CD4-positive, alpha-beta T cell (primary cell): ENCODE measurements at regions not wholly inside any gene's neighbourhood (a gene's known extent, or its start where the extent isn't known, plus 50 kb on each side); places are given as distances from the start of the nearest gene placed in this dataset.

ENCODE experiments used
- ATAC-seq: fragments of 200-7000 bp; cut with Tn5 transposase; one replicate; pipeline ENCODE4 v1.10.0; 2022; ENCODE audit warnings: mild to moderate bottlenecking; ENCODE audit not compliant: poor library complexity
- CTCF ChIA-PET: fragments of 350-600 bp; sonication (Branson Sonifier 250); formaldehyde crosslinking; loops from one replicate; lab custom pipeline; 2021; ENCODE audit warnings: antibody characterized with exemption, inconsistent platforms; lab: Charles Lee
- POLR2A ChIA-PET: fragments of 350-600 bp; sonication (Branson Sonifier 250); formaldehyde crosslinking; loops from one replicate; lab custom pipeline; 2021; ENCODE audit warnings: antibody characterized with exemption, inconsistent platforms; lab: Charles Lee
- DNase-seq, 14 experiments: peaks; one replicate each; pipeline ENCODE4 v3.0.0-alpha.2; 2013 to 2020; ENCODE audit warnings: mixed read lengths in 2 of 14
- H3K27ac ChIP-seq, 2 donors: one replicate each; pipeline versions ENCODE4 v1.5.1 to v1.7.0; 2013; ENCODE audit warnings: low read length in 2 of 2, low read depth in 1 of 2, mild to moderate bottlenecking in 1 of 2
- H3K27me3 ChIP-seq, 2 experiments: 1 replicate in 1 of 2; 2 replicates in 1 of 2; pipeline versions ENCODE4 v1.6.1 to v1.7.0; 2013; ENCODE audit warnings: low read length in 2 of 2, control low read depth in 1 of 2, mild to moderate bottlenecking in 1 of 2, moderate library complexity in 1 of 2; ENCODE audit not compliant: insufficient read depth in 2 of 2, control insufficient read depth in 1 of 2
- H3K36me3 ChIP-seq: one replicate; pipeline ENCODE4 v1.6.1; 2013; ENCODE audit warnings: low read length, control low read depth; ENCODE audit not compliant: insufficient read depth
- H3K4me1 ChIP-seq: one replicate; pipeline ENCODE4 v1.6.1; 2013; ENCODE audit warnings: low read length, control low read depth; ENCODE audit not compliant: insufficient read depth
- H3K4me3 ChIP-seq: one replicate; pipeline ENCODE4 v1.5.1; 2013; ENCODE audit warnings: mild to moderate bottlenecking, low read length, moderate library complexity
- H3K9me3 ChIP-seq, 2 experiments: 1 replicate in 1 of 2; 2 replicates in 1 of 2; pipeline versions ENCODE4 v1.6.1 to v1.7.0; 2013; ENCODE audit warnings: low read length in 2 of 2, mild to moderate bottlenecking in 2 of 2, control low read depth in 1 of 2, moderate library complexity in 1 of 2; ENCODE audit not compliant: control insufficient read depth in 1 of 2, insufficient read depth in 1 of 2
- H3K27ac Mint-ChIP-seq: one replicate; pipeline ENCODE4 v1.8.0; 2020; ENCODE audit warnings: mixed read lengths
- H3K27me3 Mint-ChIP-seq: one replicate; pipeline ENCODE4 v1.8.0; 2021; ENCODE audit warnings: mixed read lengths
- H3K36me3 Mint-ChIP-seq: one replicate; pipeline ENCODE4 v1.8.0; 2021; ENCODE audit warnings: low read depth, mixed read lengths
- H3K4me1 Mint-ChIP-seq: one replicate; pipeline ENCODE4 v1.8.0; 2021; ENCODE audit warnings: low read depth, mixed read lengths
- H3K4me3 Mint-ChIP-seq: one replicate; pipeline ENCODE4 v1.8.0; 2020; ENCODE audit warnings: mild to moderate bottlenecking, mixed read lengths
- H3K9me3 Mint-ChIP-seq: one replicate; pipeline ENCODE4 v1.8.0; 2020; ENCODE audit warnings: mixed read lengths
- CTCF ChIP-seq: fragments of 200-600 bp; IDR thresholded peaks from one replicate; pipeline ENCODE4 v1.8.0; 2022; ENCODE audit warnings: antibody characterized with exemption, mild to moderate bottlenecking
- intact Hi-C, 2 experiments: fragments of 100-400 bp; cut with DNase I in 1 of 2; cut with micrococcal nuclease in 1 of 2; formaldehyde crosslinking; loops; one replicate each; pipeline versions ENCODE4 v1.15.1 to v1.9.0; 2023 to 2025; cut with DNase I, micrococcal nuclease

DNA sequence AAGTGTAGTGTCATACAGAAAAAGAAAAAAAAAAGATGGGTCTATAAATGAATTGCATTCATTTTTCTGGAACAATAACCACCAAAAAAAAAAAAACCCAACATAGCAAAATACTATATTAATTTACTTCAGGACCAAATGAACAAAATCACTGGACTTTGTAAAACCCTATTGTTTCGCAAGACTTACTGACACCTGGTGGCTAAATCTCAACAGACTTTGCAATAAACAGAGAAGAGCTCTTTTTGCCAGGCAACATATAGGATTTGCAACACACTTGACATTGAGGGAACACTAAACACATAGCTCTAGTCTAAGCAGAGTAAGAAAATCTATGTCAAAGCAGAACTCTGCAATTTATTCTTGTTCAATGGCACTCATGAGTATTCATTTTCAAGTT lies 990.2 kb downstream of the STPG2 start:
- no peak for DNase-seq
- Histone ChIP-seq H3K4me3 (no peak overlapping the region), H3K9me3 (no peaks in the 10 kb centered on the region), H3K4me1 (no peaks in the 10 kb centered on the region), H3K27ac (no peak overlapping the region), H3K36me3 (no peaks in the 10 kb centered on the region), H3K27me3 (no peaks in the 10 kb centered on the region)
- Mint-ChIP-seq H3K4me1 (no peaks in the 10 kb centered on the region), H3K4me3 (no peak overlapping the region), H3K27ac (no peak overlapping the region), H3K9me3 (no peaks in the 10 kb centered on the region), H3K36me3 (no peaks in the 10 kb centered on the region), H3K27me3 (no peaks in the 10 kb centered on the region)
- no peak for ATAC-seq
- intact Hi-C loops: no loop called here
- POLR2A ChIA-PET: no interaction called here
- CTCF ChIA-PET: no interaction called here
- TF ChIP-seq CTCF: no peak

- intact Hi-C loops: no loop called here
- Mint-ChIP-seq H3K4me1 (no peaks in the 10 kb centered on the region), H3K27ac (no peak overlapping the region), H3K4me3 (no peak overlapping the region), H3K36me3 (no peaks in the 10 kb centered on the region), H3K27me3 (no peaks in the 10 kb centered on the region), H3K9me3 (no peaks in the 10 kb centered on the region)
- Histone ChIP-seq H3K4me3 (no peak overlapping the region), H3K27ac (no peak overlapping the region), H3K36me3 (no peaks in the 10 kb centered on the region), H3K9me3 (peaks cover 0 to 4% of the 10 kb centered on the region in 2 experiments), H3K4me1 (no peaks in the 10 kb centered on the region), H3K27me3 (no peaks in the 10 kb centered on the region)
- ATAC-seq: no peak
- CTCF ChIA-PET: no interaction called here
- TF ChIP-seq CTCF: no peak
- no peak for DNase-seq
- POLR2A ChIA-PET: no interaction called here
These were observed 983.7 kb downstream of the STPG2 start for GRCh38 chr4:97159625-97160024.

GRCh38 chr4:97185233-97185632 lies 958.0 kb downstream of the STPG2 start:
- no peak overlapping the region for H3K4me3 Mint-ChIP-seq
- no peaks in the 10 kb centered on the region for H3K36me3 Mint-ChIP-seq
- H3K36me3 ChIP-seq: no peaks in the 10 kb centered on the region
- ChIA-PET POLR2A (no interaction called here), CTCF (no interaction called here)
- no peak overlapping the region for H3K27ac ChIP-seq
- no peak overlapping the region for H3K4me3 ChIP-seq
- intact Hi-C loops: no loop called here
- H3K27me3 Mint-ChIP-seq: no peaks in the 10 kb centered on the region
- H3K27me3 ChIP-seq: no peaks in the 10 kb centered on the region
- peaks cover 6% of the 10 kb centered on the region for H3K9me3 Mint-ChIP-seq
- H3K27ac Mint-ChIP-seq: no peak overlapping the region
- no peak for ATAC-seq
- H3K4me1 ChIP-seq: no peaks in the 10 kb centered on the region
- TF ChIP-seq CTCF: no peak
- DNase-seq: no peak
- peaks cover 0 to 4% of the 10 kb centered on the region in 2 experiments for H3K9me3 ChIP-seq
- no peaks in the 10 kb centered on the region for H3K4me1 Mint-ChIP-seq
